ENCODE measurements at regions not wholly inside any gene's neighbourhood (a gene's known extent, or its start where the extent isn't known, plus 50 kb on each side); places are given as distances from the start of the nearest gene placed in this dataset.

GRCh38 chr12:131192951-131193350 lies 239.2 kb downstream of the ADGRD1 start:
- intact Hi-C loops (cut with micrococcal nuclease) (no loop called here), dilution Hi-C loops (cut with HindIII; ENCODE audit: low sequenced_read_pairs, unreplicated experiment) (no loop called here)

More at GRCh38 chr12:131192951-131193350, 239.2 kb downstream of the ADGRD1 start:
- in situ Hi-C loops (cut with MboI; ENCODE audit: low sequenced_read_pairs), result no loop called here
- no peak overlapping the region for H4K91ac ChIP-seq (ENCODE audit: insufficient read depth, low read depth, low read length)
- TF ChIP-seq MXI1 (IDR thresholded peaks at IDR 0.05; ENCODE audit: borderline replicate concordance, low read depth, low read length) (no peak), MAZ (IDR thresholded peaks at IDR 0.05; ENCODE audit: borderline replicate concordance, low read depth, low read length) (no peak), CEBPB (IDR thresholded peaks at IDR 0.05; ENCODE audit: low read depth, low read length) (no peak), NFE2L2 (IDR thresholded peaks at IDR 0.05; ENCODE audit: low read depth, low read length) (no peak), FOS (IDR thresholded peaks at IDR 0.05; ENCODE audit: low read depth, low read length) (no peak), MAFK (IDR thresholded peaks at IDR 0.05; ENCODE audit: low read depth, low read length) (no peak), SMC3 (IDR thresholded peaks at IDR 0.05; ENCODE audit: low read depth, low read length) (no peak), RAD21 (IDR thresholded peaks at IDR 0.05; ENCODE audit: low read length) (no peak), CHD1 (IDR thresholded peaks at IDR 0.05; ENCODE audit: low read depth, low read length) (no peak)
- H2BK15ac ChIP-seq (ENCODE audit: low read depth, low read length), result no peak overlapping the region
- H2AK9ac ChIP-seq (replicated peaks; ENCODE audit: low read depth, low read length, poor library complexity), result no peak overlapping the region
- no peaks in the 10 kb centered on the region for H3K36me3 ChIP-seq (ENCODE audit: control insufficient read depth, insufficient read depth, low read length)
- H3K27ac ChIP-seq (ENCODE audit: insufficient read depth, low read length), result no peak overlapping the region
- H2BK120ac ChIP-seq (ENCODE audit: low read depth, low read length), result no peak overlapping the region
- H3K27me3 ChIP-seq (ENCODE audit: control insufficient read depth, insufficient read depth, low read length), result no peaks in the 10 kb centered on the region
- DNase-seq (no peak), ATAC-seq (ENCODE audit: low read depth) (no peak)
- peaks cover 40% of the 10 kb centered on the region for H3K9me3 ChIP-seq (ENCODE audit: control insufficient read depth, insufficient read depth, low read length)
- 42% methylated on average over 3 of the region's 7 CpGs; no CpG with 5 or more reads in 1 of the 2 experiments for WGBS, 2 experiments (ENCODE audit: extremely low coverage in 2 of 2, insufficient read length in 1 of 2)
- no peaks in the 10 kb centered on the region for H3K4me1 ChIP-seq (ENCODE audit: control insufficient read depth, insufficient read depth, low read length)
- ChIA-PET CTCF (no interaction called here), POLR2A (ENCODE audit: unreplicated experiment) (no interaction called here)
- no peaks in the 10 kb centered on the region for H3K79me1 ChIP-seq (ENCODE audit: low read depth in 1 of 2, low read length in 2 of 2)
- no peak overlapping the region for H3K56ac ChIP-seq (ENCODE audit: extremely low read depth, insufficient read depth, low read length)
- no peaks in the 10 kb centered on the region for H4K20me1 ChIP-seq (ENCODE audit: insufficient read depth, low read length)
- no peak overlapping the region for H2BK20ac ChIP-seq (ENCODE audit: low read depth, low read length)
- H3K4me2 ChIP-seq (ENCODE audit: low read depth, low read length), result no peak overlapping the region
- no peak overlapping the region for H3K4ac ChIP-seq (ENCODE audit: low read depth, low read length)
- no peak overlapping the region for H3K4me3 ChIP-seq (ENCODE audit: insufficient read depth, low read depth, low read length)
- H2AFZ ChIP-seq (replicated peaks; ENCODE audit: low read length, poor library complexity), result no peak overlapping the region
- no peak overlapping the region for H4K8ac ChIP-seq (ENCODE audit: low read depth in 2 of 2, low read length in 2 of 2)
- H3K18ac ChIP-seq (ENCODE audit: low read depth, low read length), result no peak overlapping the region
- H3K9ac ChIP-seq (ENCODE audit: low read depth, low read length), result no peak overlapping the region
- H3K14ac ChIP-seq (replicated peaks; ENCODE audit: low read depth, low read length), result no peak overlapping the region
- no peak overlapping the region for H3K23ac ChIP-seq (ENCODE audit: low read depth, low read length)
- H2AK5ac ChIP-seq (ENCODE audit: low read depth, low read length), result no peak overlapping the region
- H4K5ac ChIP-seq (ENCODE audit: low read depth, low read length), result no peak overlapping the region
- no TSS peak for BruUV-seq (replicated peaks)
- H3K9me1 ChIP-seq (ENCODE audit: insufficient read depth, low read length), result no peaks in the 10 kb centered on the region
- H2BK5ac ChIP-seq (ENCODE audit: low read depth, low read length, poor library complexity, severe bottlenecking), result no peak overlapping the region

Data from IMR-90 (cell line).